Forelimb muscle (tissue), 1 donor: ENCODE measurements at regions not wholly inside any gene's neighbourhood (a gene's known extent, or its start where the extent isn't known, plus 50 kb on each side); places are given as distances from the start of the nearest gene placed in this dataset.
A peak's percentile ranks its signal among the peaks of the same experiment; 100 is the strongest.

ENCODE experiments used
- DNase-seq: peaks from one replicate; pipeline ENCODE4 v3.0.0-alpha.2; 2013; ENCODE audit warnings: low read depth

- DNase-seq, result no peak
Measured at GRCh38 chr15:47301481-47301880, 415.8 kb upstream of the SEMA6D start.

DNA sequence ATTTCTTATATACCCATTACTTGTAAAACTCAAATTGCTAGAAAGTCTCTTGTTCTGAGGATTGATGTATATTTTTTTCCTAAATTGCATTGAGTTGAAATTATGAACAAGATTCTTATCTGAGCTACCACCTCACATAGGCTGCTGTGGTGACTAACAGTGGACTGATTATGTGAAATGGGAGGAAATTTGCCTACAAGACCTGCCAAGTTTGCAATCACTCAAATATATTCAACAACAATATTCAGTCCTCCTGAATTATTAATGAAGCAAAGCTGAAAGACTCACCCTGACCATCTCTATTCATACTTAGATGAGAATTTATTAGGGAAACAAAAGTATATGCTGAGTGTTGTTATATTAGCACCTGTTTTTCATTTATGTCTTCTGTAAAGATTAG, 412.6 kb upstream of the SEMA6D start:
- no peak for DNase-seq

- no peak for DNase-seq
Measured at GRCh38 chr15:47312161-47312560, 405.1 kb upstream of the SEMA6D start.

GRCh38 chr15:47326410-47327333, 390.6 kb upstream of the SEMA6D start:
- DNase-seq, result no peak

- no peak for DNase-seq
Measured at GRCh38 chr15:47331829-47332393, 385.4 kb upstream of the SEMA6D start.

DNA sequence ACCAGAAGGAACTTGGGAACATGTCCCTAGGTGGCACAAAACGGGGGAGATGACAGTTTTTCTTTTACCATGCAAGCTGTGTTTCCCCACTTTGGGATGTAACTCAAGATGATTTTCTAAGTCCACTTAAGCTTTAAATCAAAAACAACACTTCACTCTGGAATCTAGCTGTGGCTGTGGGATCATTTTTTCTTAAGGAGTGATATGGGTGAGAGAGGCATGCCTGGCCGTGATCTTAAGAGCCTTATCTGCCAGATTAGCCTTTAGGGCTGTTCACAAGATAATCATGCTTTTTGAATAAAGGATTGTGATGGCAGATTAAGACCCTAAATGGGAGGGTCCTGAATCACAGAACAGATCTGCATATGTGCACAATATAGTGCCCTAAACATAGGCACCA, 384.8 kb upstream of the SEMA6D start:
- DNase-seq, result no peak

DNA sequence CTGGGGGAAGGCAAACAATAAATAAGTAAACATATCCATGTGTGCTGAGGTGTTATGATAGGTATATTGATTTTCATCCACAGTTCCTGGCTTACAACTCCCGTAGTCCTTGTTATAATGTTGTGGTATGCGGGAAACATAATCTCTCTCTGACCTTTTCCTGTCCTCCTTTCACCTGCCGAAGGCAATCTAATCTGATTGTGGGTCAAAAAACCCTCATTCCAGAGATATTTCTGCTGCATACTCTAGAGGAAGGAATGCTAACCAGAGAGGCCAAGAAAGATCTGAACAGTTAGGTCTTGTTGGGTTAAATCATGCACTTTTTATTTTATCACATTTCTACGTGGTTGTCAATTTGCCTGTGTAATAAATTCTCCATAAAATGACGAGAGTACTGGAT, 383.6 kb upstream of the SEMA6D start:
- no peak for DNase-seq

DNA sequence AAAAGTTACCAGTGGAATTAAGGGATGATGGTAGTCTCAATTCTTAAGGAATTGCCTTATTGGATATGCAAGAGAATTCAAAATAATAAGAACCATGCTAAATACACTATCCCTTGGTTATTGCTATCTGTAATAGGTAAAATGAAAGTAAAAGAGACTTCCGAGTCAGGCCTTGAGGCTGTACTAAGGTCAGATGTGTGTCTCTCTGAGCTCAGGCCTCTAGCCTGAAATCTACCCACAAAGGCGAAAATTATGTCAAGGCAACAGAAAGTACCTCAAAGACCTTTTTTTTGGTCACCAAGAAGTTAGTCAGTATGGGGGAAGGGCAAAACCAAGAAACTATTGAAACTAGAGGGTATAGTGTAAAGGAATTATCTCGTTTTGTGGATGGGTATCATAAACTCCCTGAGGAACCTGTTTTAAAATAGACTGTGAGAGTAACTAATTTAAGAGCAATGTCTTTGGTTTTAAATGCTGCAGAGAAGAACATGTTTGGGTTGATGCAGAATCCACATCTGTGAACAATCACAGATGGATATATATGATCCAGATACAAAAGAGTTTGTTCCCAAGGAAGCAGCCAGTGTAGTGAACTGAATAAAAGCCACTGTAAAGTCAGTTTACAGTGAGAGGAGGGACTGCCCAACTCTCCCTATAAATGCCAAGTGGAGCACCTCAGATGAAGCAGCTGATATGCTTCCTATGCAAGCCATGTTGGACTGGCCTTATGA, 382.3 kb upstream of the SEMA6D start:
- DNase-seq, result peak; percentile 8

DNA sequence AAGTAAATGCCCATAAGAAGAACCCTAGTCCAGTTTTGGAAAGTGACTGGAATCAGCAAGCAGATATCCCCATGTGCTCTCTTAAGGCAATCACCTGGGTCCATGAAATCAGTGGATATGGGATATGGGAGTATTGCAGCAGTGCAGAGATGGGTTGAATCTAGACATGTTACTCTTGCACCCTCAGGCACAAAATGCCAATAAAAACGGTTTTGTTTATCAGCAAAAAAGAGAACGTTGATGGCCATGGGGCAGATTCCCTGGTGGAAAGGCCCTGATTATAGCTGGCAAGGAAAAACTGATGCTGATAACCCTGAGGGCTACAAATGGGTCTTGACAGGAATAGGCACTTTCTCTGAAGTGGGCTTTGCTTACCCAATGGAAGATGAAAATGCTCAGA, 380.2 kb upstream of the SEMA6D start:
- DNase-seq, result no peak

DNA sequence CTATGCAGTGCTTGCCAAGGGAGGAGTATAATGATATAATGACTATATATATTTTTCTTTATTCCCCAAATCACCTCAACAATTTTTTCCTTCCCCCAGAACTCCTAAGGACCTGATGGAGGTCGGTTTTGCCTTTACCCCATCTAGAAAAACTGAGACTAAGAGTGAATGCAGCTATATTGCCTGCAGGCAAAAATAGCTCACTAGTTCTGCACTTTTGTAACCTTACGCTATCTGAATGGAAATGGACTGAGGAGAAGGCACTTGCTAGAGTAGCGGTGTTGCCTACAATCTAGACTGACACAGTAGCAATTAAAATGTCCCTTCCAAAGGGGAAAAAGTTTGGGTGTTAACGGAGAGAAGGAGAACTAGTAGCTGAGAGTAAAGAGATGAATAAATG, 379.5 kb upstream of the SEMA6D start:
- no peak for DNase-seq

DNA sequence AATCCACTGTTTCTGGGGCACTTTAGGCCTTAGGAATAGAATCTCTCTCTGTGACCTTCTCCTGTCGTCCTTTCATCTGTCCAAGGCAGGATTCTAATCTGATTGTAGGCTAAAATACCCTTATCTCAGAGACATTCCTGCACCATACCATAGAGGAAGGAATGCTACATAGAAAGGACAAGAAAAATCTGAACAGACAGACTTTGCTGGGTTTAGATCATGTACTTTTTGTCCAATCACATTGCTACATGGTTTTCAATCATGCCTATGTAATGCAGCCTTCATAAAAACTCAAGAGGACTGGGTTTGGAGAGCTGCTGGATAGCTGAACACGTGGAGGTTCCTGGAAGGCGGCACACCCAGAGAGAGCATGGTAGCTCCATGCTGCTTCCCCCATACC, 378.5 kb upstream of the SEMA6D start:
- DNase-seq, result no peak

- DNase-seq, result no peak
Measured at GRCh38 chr15:47339800-47340570, 377.3 kb upstream of the SEMA6D start.

DNA sequence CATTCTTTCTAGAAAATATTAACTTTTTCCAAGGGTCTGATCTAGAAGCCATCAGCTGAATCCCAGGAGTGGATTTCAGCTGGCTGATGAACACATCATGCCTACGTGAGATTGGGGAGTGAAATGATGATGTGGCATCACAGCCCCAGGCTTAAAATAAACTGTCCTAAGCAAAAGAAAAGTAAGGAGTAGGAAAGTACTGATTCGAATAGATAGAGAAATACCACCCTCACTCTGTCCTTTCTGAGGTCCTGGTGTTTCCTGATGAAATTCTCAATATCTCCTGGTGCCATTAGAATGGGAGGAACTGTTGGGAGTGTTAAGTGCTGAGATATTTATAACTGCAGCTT, 376.8 kb upstream of the SEMA6D start:
- no peak for DNase-seq

DNA sequence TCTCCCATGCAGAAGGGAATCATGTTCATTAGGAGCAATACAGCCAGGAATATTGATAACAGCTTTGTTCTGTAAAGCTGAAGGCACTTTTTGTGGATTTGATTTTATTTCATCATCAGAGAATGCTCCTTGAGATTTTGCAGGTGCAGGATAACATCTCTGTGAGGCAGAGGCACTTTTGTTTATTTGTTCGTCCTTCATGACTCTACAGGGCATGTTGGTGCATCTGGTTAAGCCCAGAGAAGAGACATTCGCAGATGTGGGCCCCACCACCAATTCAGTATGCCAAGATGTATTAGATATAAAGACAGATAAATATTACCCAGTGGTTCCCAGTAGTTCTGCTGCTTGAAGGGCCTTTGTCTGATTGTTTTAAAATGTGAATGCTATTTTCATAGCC, 368.1 kb upstream of the SEMA6D start:
- DNase-seq, result no peak

- DNase-seq, result no peak
Measured at GRCh38 chr15:47351501-47351900, 365.8 kb upstream of the SEMA6D start.

- no peak for DNase-seq
Measured at GRCh38 chr15:47352217-47352616, 365.1 kb upstream of the SEMA6D start.

GRCh38 chr15:47355759-47356158, 361.5 kb upstream of the SEMA6D start:
- DNase-seq, result no peak

DNA sequence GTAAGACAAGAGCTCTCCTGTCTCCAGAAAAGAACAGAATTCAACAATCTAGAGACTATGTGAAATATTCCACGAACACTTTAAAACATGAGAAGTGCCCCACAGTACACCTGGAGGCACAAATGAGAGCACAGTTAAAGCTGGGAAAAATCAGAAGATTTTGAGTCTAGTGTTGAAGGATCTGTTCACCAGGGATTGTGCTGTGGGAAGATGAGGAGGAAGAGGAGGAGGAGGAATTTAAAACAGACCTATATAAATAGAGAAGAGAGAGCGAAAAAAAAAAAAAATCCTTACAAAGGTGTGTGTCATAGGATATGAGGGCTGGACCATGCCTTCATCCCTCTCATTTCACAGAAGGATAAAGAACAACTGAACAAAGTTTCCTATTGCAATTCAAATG, 361.0 kb upstream of the SEMA6D start:
- no peak for DNase-seq

DNA sequence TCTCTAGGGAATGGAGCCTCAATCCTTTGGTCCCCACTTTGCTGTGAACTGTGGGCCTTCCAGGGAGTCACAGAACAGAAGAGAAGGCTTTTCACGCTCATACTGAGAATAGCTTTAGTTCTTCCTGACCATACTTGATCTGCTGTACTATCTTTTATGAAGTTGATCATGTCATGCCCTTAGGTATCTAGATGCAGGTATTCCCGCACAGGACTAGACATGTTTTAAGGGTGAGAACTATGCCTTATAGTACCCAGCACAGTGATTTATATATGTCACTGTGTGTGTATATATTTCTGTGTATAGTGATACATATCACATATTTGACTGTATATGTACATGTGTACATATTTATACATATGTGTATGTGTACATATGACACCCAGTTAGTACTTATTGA, 358.4 kb upstream of the SEMA6D start:
- DNase-seq, result no peak

GRCh38 chr15:47360305-47360704, 357.0 kb upstream of the SEMA6D start:
- no peak for DNase-seq

DNA sequence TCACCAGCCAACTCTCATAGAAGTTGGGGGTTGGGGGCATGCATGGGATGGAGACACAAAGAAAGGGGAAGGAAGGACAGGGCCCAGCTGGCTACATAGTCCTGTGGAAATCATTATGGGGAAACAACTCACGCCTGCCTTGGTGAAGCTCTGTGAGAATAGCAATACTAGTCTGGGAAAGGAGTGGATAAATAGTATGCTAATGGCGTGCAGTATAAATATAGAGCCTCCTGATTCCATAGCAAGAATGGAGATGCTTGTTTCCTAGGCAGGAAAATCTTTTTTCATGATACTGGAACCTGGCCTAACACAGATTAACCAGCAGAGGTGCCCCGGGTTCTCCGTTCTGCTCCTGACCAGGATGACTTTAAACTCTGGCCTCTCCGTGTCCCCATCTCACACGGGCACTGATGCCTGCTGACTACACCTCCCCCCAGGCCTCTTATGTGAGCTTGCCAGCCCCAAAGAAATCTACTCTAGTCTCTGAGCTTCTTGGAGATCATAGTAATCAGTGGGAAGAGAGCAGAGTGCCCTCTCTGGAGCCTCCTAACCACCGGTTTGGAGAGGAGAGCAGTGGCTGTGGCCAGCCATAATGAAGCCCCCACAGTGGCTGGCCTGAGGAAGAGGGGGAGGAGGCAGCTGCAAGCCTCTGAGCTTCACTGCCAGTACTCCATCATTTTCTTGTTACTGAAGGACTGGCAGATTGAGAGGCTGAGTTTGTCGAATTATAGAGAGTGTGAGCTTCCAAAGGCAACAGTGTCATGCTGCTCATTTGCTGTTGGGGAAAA, 355.0 kb upstream of the SEMA6D start:
- no peak for DNase-seq
